Parathyroid adenoma (tissue), 2 donors: ENCODE measurements at regions not wholly inside any gene's neighbourhood (a gene's known extent, or its start where the extent isn't known, plus 50 kb on each side); places are given as distances from the start of the nearest gene placed in this dataset.

Source experiments
- H2AFZ ChIP-seq: fragments of 300-600 bp; sonication (generic); one replicate; pipeline ENCODE4 v1.7.0; 2017; ENCODE audit warnings: antibody characterized with exemption, mild to moderate bottlenecking
- H3K27ac ChIP-seq: fragments of 300-600 bp; sonication (generic); one replicate; pipeline ENCODE4 v1.7.0; 2017
- H3K27me3 ChIP-seq: fragments of 300-600 bp; sonication (generic); one replicate; pipeline ENCODE4 v1.7.0; 2017; ENCODE audit warnings: low read length; ENCODE audit not compliant: control insufficient read depth, insufficient read depth
- H3K36me3 ChIP-seq: fragments of 300-600 bp; sonication (generic); one replicate; pipeline ENCODE4 v1.7.0; 2017; ENCODE audit warnings: low read length; ENCODE audit not compliant: control insufficient read depth, insufficient read depth
- H3K4me1 ChIP-seq: fragments of 300-600 bp; sonication (generic); one replicate; pipeline ENCODE4 v1.7.0; 2017; ENCODE audit warnings: control low read depth
- H3K4me2 ChIP-seq: fragments of 300-600 bp; sonication (generic); one replicate; pipeline ENCODE4 v1.7.0; 2017; ENCODE audit warnings: low read length
- H3K4me3 ChIP-seq: fragments of 300-600 bp; sonication (generic); one replicate; pipeline ENCODE4 v1.7.0; 2017; ENCODE audit warnings: low read depth, low read length
- H3K79me2 ChIP-seq: fragments of 300-600 bp; sonication (generic); one replicate; pipeline ENCODE4 v1.7.0; 2017; ENCODE audit warnings: control low read depth
- H3K9ac ChIP-seq: fragments of 300-600 bp; sonication (generic); one replicate; pipeline ENCODE4 v1.7.0; 2017; ENCODE audit warnings: mild to moderate bottlenecking
- H3K9me3 ChIP-seq: fragments of 300-600 bp; sonication (generic); one replicate; pipeline ENCODE4 v1.7.0; 2017; ENCODE audit warnings: low read length; ENCODE audit not compliant: control insufficient read depth
- TF ChIP-seq, protein P1 (sequence below): fragments of 300-600 bp; sonication (generic); IDR thresholded peaks from one replicate; pipeline ENCODE4 v1.7.0; 2017; ENCODE audit warnings: antibody characterized with exemption, mild to moderate bottlenecking
- donor health status: primary hyperparathyroidism.

- H3K4me3 ChIP-seq, result no peak overlapping the region
- no peak overlapping the region for H3K9ac ChIP-seq
- TF ChIP-seq, protein P1, sequence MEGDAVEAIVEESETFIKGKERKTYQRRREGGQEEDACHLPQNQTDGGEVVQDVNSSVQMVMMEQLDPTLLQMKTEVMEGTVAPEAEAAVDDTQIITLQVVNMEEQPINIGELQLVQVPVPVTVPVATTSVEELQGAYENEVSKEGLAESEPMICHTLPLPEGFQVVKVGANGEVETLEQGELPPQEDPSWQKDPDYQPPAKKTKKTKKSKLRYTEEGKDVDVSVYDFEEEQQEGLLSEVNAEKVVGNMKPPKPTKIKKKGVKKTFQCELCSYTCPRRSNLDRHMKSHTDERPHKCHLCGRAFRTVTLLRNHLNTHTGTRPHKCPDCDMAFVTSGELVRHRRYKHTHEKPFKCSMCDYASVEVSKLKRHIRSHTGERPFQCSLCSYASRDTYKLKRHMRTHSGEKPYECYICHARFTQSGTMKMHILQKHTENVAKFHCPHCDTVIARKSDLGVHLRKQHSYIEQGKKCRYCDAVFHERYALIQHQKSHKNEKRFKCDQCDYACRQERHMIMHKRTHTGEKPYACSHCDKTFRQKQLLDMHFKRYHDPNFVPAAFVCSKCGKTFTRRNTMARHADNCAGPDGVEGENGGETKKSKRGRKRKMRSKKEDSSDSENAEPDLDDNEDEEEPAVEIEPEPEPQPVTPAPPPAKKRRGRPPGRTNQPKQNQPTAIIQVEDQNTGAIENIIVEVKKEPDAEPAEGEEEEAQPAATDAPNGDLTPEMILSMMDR, result no peak
- H3K27ac ChIP-seq, result no peak overlapping the region
- H3K9me3 ChIP-seq, result no peaks in the 10 kb centered on the region
- H3K4me1 ChIP-seq, result no peaks in the 10 kb centered on the region
- no peaks in the 10 kb centered on the region for H3K36me3 ChIP-seq
- H2AFZ ChIP-seq, result no peak overlapping the region
- H3K79me2 ChIP-seq, result no peaks in the 10 kb centered on the region
- no peak overlapping the region for H3K4me2 ChIP-seq
- H3K27me3 ChIP-seq, result no peaks in the 10 kb centered on the region
These were observed 86.1 kb upstream of the BZW1 start for GRCh38 chr2:200725596-200725995.

DNA sequence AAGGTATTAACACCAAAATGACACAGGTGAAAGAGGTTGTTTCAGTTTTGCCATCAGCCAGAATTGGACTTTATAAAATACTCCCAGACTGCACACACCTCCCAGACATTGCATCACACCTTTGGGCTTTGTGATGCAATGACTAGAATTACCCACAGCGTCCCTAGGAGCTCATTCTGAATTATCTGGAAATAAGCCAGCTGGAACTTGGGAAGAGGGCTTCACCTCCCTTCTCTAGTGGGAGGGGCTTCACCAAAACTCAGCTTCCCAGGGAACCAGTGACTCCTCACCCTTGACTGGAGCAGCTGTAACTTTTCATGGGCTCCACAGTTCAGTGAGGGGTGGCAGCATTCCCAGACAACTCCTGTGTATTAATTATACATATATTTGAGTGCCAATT is 83.1 kb upstream of the BZW1 start:
- no peak overlapping the region for H3K4me2 ChIP-seq
- no peak overlapping the region for H2AFZ ChIP-seq
- no peak overlapping the region for H3K4me3 ChIP-seq
- no peaks in the 10 kb centered on the region for H3K36me3 ChIP-seq
- H3K27ac ChIP-seq, result no peak overlapping the region
- H3K9ac ChIP-seq, result no peak overlapping the region
- no peaks in the 10 kb centered on the region for H3K9me3 ChIP-seq
- TF ChIP-seq, protein P1, result no peak
- no peaks in the 10 kb centered on the region for H3K27me3 ChIP-seq
- no peaks in the 10 kb centered on the region for H3K4me1 ChIP-seq
- no peaks in the 10 kb centered on the region for H3K79me2 ChIP-seq

GRCh38 chr2:200730302-200730701 is 81.4 kb upstream of the BZW1 start:
- no peak overlapping the region for H3K4me3 ChIP-seq
- H3K27me3 ChIP-seq, result no peaks in the 10 kb centered on the region
- no peaks in the 10 kb centered on the region for H3K79me2 ChIP-seq
- H3K9me3 ChIP-seq, result no peaks in the 10 kb centered on the region
- H3K36me3 ChIP-seq, result no peaks in the 10 kb centered on the region
- no peak overlapping the region for H3K27ac ChIP-seq
- no peak overlapping the region for H3K9ac ChIP-seq
- no peak overlapping the region for H2AFZ ChIP-seq
- no peak overlapping the region for H3K4me2 ChIP-seq
- TF ChIP-seq, protein P1, result no peak
- no peaks in the 10 kb centered on the region for H3K4me1 ChIP-seq

DNA sequence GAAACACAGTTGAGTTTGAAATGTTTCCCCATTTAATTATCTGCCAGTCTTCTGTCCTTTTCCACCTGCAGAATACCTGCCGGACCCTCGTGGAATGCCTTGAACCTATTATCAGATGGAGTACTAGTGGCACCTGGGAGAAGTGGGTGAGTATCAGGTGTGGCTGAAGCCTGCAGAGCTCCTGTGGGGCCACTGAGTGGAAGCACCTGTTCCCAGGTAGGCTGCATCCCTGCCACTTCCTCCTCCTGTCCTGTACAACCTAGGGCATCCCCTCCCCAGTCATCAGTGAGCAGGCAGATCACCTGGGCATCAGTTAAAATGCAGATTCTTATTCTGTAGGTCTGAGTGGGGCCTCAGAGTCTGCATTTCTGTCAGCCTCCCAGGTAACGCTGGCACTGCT is 80.8 kb upstream of the BZW1 start:
- no peaks in the 10 kb centered on the region for H3K9me3 ChIP-seq
- H3K79me2 ChIP-seq, result no peaks in the 10 kb centered on the region
- no peak overlapping the region for H3K27ac ChIP-seq
- H3K9ac ChIP-seq, result no peak overlapping the region
- no peaks in the 10 kb centered on the region for H3K36me3 ChIP-seq
- H3K4me2 ChIP-seq, result no peak overlapping the region
- TF ChIP-seq, protein P1, result no peak
- H3K4me3 ChIP-seq, result no peak overlapping the region
- no peaks in the 10 kb centered on the region for H3K4me1 ChIP-seq
- no peaks in the 10 kb centered on the region for H3K27me3 ChIP-seq
- no peak overlapping the region for H2AFZ ChIP-seq

DNA sequence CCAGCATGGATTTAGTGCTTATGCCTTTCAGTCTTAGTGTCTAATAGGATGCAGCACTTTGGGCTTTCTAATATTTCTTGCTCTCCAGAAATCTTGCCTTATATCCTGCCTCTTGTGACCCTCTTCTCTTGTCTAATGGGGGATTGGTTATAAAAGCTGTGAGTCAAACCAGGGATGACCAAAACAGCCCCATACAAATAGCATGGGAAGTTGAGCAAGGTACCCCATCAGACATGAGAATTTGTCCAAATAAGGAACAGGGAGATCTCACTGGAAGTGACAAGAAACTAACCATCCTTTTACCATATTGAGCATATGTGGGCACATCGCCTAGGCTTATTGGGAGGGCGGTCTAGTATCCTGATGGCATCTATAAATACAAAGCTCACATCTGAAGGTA is 78.8 kb upstream of the BZW1 start:
- H3K4me1 ChIP-seq, result no peaks in the 10 kb centered on the region
- no peak overlapping the region for H3K9ac ChIP-seq
- no peak overlapping the region for H3K4me3 ChIP-seq
- no peaks in the 10 kb centered on the region for H3K36me3 ChIP-seq
- H3K9me3 ChIP-seq, result no peaks in the 10 kb centered on the region
- H3K27me3 ChIP-seq, result no peaks in the 10 kb centered on the region
- H3K79me2 ChIP-seq, result no peaks in the 10 kb centered on the region
- TF ChIP-seq, protein P1, result no peak
- no peak overlapping the region for H3K4me2 ChIP-seq
- no peak overlapping the region for H2AFZ ChIP-seq
- no peak overlapping the region for H3K27ac ChIP-seq
